Omental fat pad (tissue), 3 donors: ENCODE measurements at regions not wholly inside any gene's neighbourhood (a gene's known extent, or its start where the extent isn't known, plus 50 kb on each side); places are given as distances from the start of the nearest gene placed in this dataset.

Experiments
- ATAC-seq: fragments of 150-250 bp; one replicate; pipeline ENCODE4 v1.9.1; 2016; ENCODE audit warnings: mild to moderate bottlenecking, moderate library complexity; ENCODE audit not compliant: low FRiP score
- DNase-seq: peaks from one replicate; pipeline ENCODE4 v3.0.0-alpha.2; 2019; ENCODE audit warnings: low spot score
- CTCF ChIP-seq, 3 donors: fragments of 450-650 bp; IDR thresholded peaks; one replicate each; pipeline ENCODE4 v1.5.1; 2016 to 2017; ENCODE audit warnings: antibody characterized with exemption in 3 of 3, mild to moderate bottlenecking in 3 of 3, moderate library complexity in 2 of 3

DNA sequence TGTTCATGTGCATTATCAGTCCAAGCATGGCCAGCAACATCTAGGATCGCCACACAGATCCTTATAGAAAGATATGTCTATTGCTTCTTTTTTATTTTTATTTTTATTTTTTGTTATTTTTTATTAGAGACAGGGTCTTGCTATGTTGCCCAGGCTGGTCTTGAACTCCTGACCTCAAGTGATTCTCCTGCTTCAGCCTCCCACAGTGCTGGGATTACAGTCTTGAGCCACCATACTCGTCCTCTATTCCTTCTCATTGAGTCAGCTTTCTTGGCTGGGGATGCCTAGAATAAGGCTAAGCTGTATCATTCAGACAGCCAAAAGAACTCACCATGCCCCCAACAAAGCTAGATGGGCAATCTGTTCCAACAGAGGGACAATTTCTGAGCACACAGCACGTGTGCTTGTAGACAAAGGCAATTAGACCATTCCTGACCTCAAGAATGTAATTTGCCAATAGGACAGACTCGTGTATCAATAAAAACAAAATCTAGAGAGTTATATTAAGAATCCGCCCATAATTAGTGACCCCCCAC, 264.0 kb upstream of the NEBL start:
- DNase-seq (no peak), ATAC-seq (no peak)
- no peak for TF ChIP-seq CTCF (IDR thresholded peaks at IDR 0.05)

GRCh38 chr10:21160116-21160515, 263.0 kb upstream of the NEBL start:
- DNase-seq (no peak), ATAC-seq (no peak)
- no peak for TF ChIP-seq CTCF (IDR thresholded peaks at IDR 0.05)

DNA sequence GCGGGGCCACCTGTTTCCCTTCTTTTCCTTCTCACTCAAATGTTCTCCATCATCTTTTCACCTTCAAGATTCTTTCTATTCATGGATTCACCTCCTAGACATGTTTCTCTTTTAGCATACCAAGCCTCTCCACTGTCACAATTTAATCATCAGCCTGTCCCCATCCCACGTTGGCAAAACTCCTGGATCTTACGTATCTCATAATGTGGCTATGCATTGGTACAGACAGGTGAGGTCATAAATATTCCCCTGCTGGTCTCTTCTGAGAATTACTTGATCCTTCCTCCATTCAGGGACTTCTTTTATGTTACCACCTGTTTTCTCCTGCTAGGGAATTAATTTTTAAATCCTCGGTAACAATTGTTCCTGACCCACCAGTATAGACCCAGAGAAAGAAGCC, 262.6 kb upstream of the NEBL start:
- TF ChIP-seq CTCF (IDR thresholded peaks at IDR 0.05) = no peak
- DNase-seq (no peak), ATAC-seq (no peak)

- no peak for DNase-seq
- TF ChIP-seq CTCF (IDR thresholded peaks at IDR 0.05) = no peak
- no peak for ATAC-seq
Measured at GRCh38 chr10:21158301-21158700, 261.2 kb upstream of the NEBL start.

- no peak for TF ChIP-seq CTCF (IDR thresholded peaks at IDR 0.05)
- ATAC-seq (no peak), DNase-seq (no peak)
Measured at GRCh38 chr10:21157664-21158063, 260.6 kb upstream of the NEBL start.

DNA sequence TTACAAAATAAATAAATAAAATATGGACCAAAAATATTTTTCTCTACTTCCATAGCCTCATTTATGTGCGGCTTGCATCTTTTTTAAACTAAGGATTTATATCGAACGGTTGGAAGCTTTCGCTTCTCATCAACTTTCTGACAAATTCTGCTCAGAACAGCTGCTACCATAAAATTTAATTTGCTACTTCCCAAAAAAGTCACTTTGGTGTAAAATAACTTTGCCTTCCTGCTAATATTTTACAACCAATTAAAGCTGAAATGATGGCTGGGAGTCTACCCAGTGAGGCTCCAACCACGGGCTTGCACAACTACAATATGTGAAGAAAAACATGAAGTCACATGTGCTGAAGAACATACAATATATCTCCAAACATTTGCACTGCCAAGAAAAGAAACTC, 253.1 kb upstream of the NEBL start:
- TF ChIP-seq CTCF (IDR thresholded peaks at IDR 0.05) = no peak
- no peak for ATAC-seq
- DNase-seq = no peak

DNA sequence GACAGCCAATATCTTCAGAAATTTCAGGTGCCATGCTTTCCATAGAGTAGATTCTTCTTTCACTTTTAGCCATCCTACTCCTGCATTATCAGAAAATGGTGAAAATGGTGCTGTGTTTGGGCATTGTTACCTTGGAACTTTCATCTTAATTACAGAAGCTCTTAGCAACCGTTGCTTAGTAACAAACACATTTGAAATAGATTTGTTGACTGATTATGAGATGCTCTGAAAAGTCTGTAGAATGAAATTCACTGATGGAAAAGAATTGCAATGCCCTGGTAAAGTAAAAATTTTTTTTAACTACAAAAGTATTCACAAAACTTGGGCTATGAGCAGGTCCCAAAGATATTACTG, 249.3 kb upstream of the NEBL start:
- no peak for TF ChIP-seq CTCF (IDR thresholded peaks at IDR 0.05)
- DNase-seq (no peak), ATAC-seq (no peak)
